ENCODE measurements at regions not wholly inside any gene's neighbourhood (a gene's known extent, or its start where the extent isn't known, plus 50 kb on each side); places are given as distances from the start of the nearest gene placed in this dataset.
"Not testable (repeated sequence)": the region's sequence is repeated elsewhere in the genome, so short reads cannot be mapped to it uniquely, and the experiment has no call there.

- TF ChIP-seq CTCF (IDR thresholded peaks at IDR 0.05); POLR2AphosphoS5 (IDR thresholded peaks at IDR 0.05); POLR2A (IDR thresholded peaks at IDR 0.05; ENCODE audit: low read depth): not testable (repeated sequence)
Measured at GRCh38 chr1:83051053-83051452, 947.9 kb downstream of the TTLL7 start.
